ENCODE measurements at regions not wholly inside any gene's neighbourhood (a gene's known extent, or its start where the extent isn't known, plus 50 kb on each side); places are given as distances from the start of the nearest gene placed in this dataset.

DNA sequence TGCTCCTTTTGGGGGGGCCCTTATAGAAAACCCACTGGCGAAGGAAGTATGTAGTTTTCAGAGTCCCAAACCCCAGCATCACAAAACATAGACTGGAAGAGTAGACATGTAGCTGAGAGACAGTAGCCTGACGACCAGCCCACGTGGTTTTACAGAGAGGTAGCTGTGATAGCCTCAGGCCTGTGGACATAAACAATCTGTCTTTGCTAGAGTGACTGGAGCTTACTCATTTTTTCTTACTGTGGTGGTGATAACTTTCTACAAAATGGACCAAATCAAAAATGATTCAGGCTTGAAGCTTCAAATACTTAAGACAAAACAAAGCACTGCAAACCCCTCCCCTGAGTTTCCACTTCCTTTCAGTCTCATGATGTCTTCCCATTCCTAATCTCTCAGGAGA lies 497.0 kb downstream of the RWDD3 start:
- no peak for TF ChIP-seq CTCF (IDR thresholded peaks at IDR 0.05; ENCODE audit: low read depth, low read length)
- no peak for DNase-seq (ENCODE audit: extremely low read depth, low read depth)

GRCh38 chr1:95731466-95731865 lies 497.5 kb downstream of the RWDD3 start:
- no peak for DNase-seq (ENCODE audit: extremely low read depth, low read depth)
- TF ChIP-seq CTCF (IDR thresholded peaks at IDR 0.05; ENCODE audit: low read depth, low read length), result no peak

GRCh38 chr1:95733031-95733430 lies 499.0 kb downstream of the RWDD3 start:
- no peak for TF ChIP-seq CTCF (IDR thresholded peaks at IDR 0.05; ENCODE audit: low read depth, low read length)
- DNase-seq (ENCODE audit: extremely low read depth, low read depth), result no peak

- TF ChIP-seq CTCF (IDR thresholded peaks at IDR 0.05; ENCODE audit: low read depth, low read length), result no peak
- no peak for DNase-seq (ENCODE audit: extremely low read depth, low read depth)
Measured at GRCh38 chr1:95733671-95734070, 499.7 kb downstream of the RWDD3 start.

- DNase-seq (ENCODE audit: extremely low read depth, low read depth), result no peak
- no peak for TF ChIP-seq CTCF (IDR thresholded peaks at IDR 0.05; ENCODE audit: low read depth, low read length)
Measured at GRCh38 chr1:95734560-95734959, 500.6 kb downstream of the RWDD3 start.

- no peak for DNase-seq (ENCODE audit: extremely low read depth, low read depth)
- no peak for TF ChIP-seq CTCF (IDR thresholded peaks at IDR 0.05; ENCODE audit: low read depth, low read length)
Measured at GRCh38 chr1:95742591-95743089, 508.6 kb downstream of the RWDD3 start.

DNA sequence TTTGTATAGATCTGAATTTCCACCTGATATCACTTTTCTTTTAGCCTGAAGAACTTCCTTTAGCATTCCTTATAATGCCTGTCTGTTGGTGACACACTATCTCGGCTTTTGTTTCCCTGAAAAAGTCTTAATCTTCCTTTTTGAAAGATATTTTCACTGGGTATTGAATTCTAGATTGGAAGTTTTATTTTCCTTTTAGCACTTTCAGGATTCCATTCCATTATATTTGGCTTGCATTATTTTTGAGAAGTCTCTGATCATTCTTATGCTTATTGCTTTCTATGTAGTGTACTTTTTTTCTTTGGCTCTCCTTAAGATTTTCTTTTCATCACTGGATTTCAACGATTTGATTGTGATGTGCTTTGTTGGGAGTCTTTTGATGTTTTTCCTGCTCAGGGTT lies 510.7 kb downstream of the RWDD3 start:
- DNase-seq (ENCODE audit: extremely low read depth, low read depth), result no peak
- no peak for TF ChIP-seq CTCF (IDR thresholded peaks at IDR 0.05; ENCODE audit: low read depth, low read length)

Measured in AG09319 (cell line).